MCF 10A (cell line): ENCODE measurements at regions not wholly inside any gene's neighbourhood (a gene's known extent, or its start where the extent isn't known, plus 50 kb on each side); places are given as distances from the start of the nearest gene placed in this dataset.

Source experiments
- BruUV-seq: library from RNA; stranded (reverse); fragments of 400-500 nt; replicated peaks from 2 replicates; lab custom pipeline; 2021; lab: Mats Ljungman, UMichigan
- CTCF ChIA-PET: fragments of 300-600 bp; sonication (Branson Sonifier 250); formaldehyde crosslinking; extraction: SDS; loops from one replicate; lab custom pipeline; 2021; ENCODE audit warnings: antibody characterized with exemption, inconsistent platforms; lab: Yijun Ruan, JAX
- POLR2A ChIA-PET: fragments of 300-600, 350-650 bp; sonication (Branson Sonifier 250); formaldehyde crosslinking; extraction: SDS; loops from one replicate; lab custom pipeline; 2020; ENCODE audit warnings: antibody characterized with exemption, inconsistent platforms; lab: Yijun Ruan, JAX
- DNase-seq: peaks from one replicate; pipeline ENCODE4 v3.0.0-alpha.2; 2018; ENCODE audit not compliant: unreplicated experiment
- H3K27ac Mint-ChIP-seq: one replicate; pipeline ENCODE4 v1.8.0; 2022; ENCODE audit warnings: mild to moderate bottlenecking, low read depth, mixed read lengths; ENCODE audit not compliant: unreplicated experiment
- H3K27me3 Mint-ChIP-seq: one replicate; pipeline ENCODE4 v1.8.0; 2022; ENCODE audit warnings: mixed read lengths; ENCODE audit not compliant: insufficient read depth, unreplicated experiment
- H3K36me3 Mint-ChIP-seq: one replicate; pipeline ENCODE4 v1.8.0; 2022; ENCODE audit warnings: mild to moderate bottlenecking, moderate library complexity, mixed read lengths; ENCODE audit not compliant: insufficient read depth, unreplicated experiment
- H3K4me1 Mint-ChIP-seq: one replicate; pipeline ENCODE4 v1.8.0; 2022; ENCODE audit warnings: mixed read lengths; ENCODE audit not compliant: insufficient read depth, unreplicated experiment
- H3K4me3 Mint-ChIP-seq: one replicate; pipeline ENCODE4 v1.8.0; 2022; ENCODE audit warnings: mild to moderate bottlenecking, moderate library complexity, mixed read lengths; ENCODE audit not compliant: unreplicated experiment
- H3K9me3 Mint-ChIP-seq: one replicate; pipeline ENCODE4 v1.8.0; 2022; ENCODE audit warnings: mixed read lengths; ENCODE audit not compliant: unreplicated experiment
- CTCF ChIP-seq: fragments of 200-600 bp; IDR thresholded peaks from one replicate; pipeline ENCODE4 v1.8.0; 2022; ENCODE audit warnings: antibody characterized with exemption, mild to moderate bottlenecking; ENCODE audit not compliant: unreplicated experiment
- intact Hi-C: fragments of 100-400 bp; cut with micrococcal nuclease; formaldehyde crosslinking; loops from 2 replicates; pipeline ENCODE4 v1.14.1; 2022

- no peaks in the 10 kb centered on the region for H3K36me3 Mint-ChIP-seq
- H3K4me3 Mint-ChIP-seq: no peak overlapping the region
- CTCF ChIA-PET: no interaction called here
- no peaks in the 10 kb centered on the region for H3K9me3 Mint-ChIP-seq
- BruUV-seq: no TSS peak
- TF ChIP-seq CTCF: no peak
- peaks cover 10% of the 10 kb centered on the region for H3K27me3 Mint-ChIP-seq
- intact Hi-C loops: no loop called here
- no peak for DNase-seq
- POLR2A ChIA-PET: no interaction called here
- no peak overlapping the region for H3K27ac Mint-ChIP-seq
- no peaks in the 10 kb centered on the region for H3K4me1 Mint-ChIP-seq
These were observed 77.2 kb upstream of the BCOR start for GRCh38 chrX:40174854-40175510.

- BruUV-seq: no TSS peak
- ChIA-PET CTCF (interaction anchor here (0.7 kb wide), 1 partner anchor 848 kb away, joined by 3 read pairs; no protein-coding TSS in a partner anchor), POLR2A (no interaction called here)
- no peak overlapping the region for H3K27ac Mint-ChIP-seq
- H3K4me3 Mint-ChIP-seq: peak overlapping the region; percentile 32
- no peak for TF ChIP-seq CTCF
- intact Hi-C loops: no loop called here
- H3K9me3 Mint-ChIP-seq: no peaks in the 10 kb centered on the region
- H3K36me3 Mint-ChIP-seq: peaks cover 4% of the 10 kb centered on the region
- no peaks in the 10 kb centered on the region for H3K4me1 Mint-ChIP-seq
- H3K27me3 Mint-ChIP-seq: peaks cover 10% of the 10 kb centered on the region
- peak; percentile 65 for DNase-seq
These were observed 76.5 kb upstream of the BCOR start for GRCh38 chrX:40174001-40174853.

GRCh38 chrX:40173143-40174000, 75.6 kb upstream of the BCOR start:
- H3K27ac Mint-ChIP-seq: no peak overlapping the region
- intact Hi-C loops: no loop called here
- H3K4me3 Mint-ChIP-seq: peak overlapping the region; percentile 20
- peaks cover 4% of the 10 kb centered on the region for H3K36me3 Mint-ChIP-seq
- H3K4me1 Mint-ChIP-seq: no peaks in the 10 kb centered on the region
- DNase-seq: no peak
- ChIA-PET CTCF (interaction anchor here (0.7 kb wide), 1 partner anchor 847 kb away, joined by 3 read pairs; no protein-coding TSS in a partner anchor), POLR2A (no interaction called here)
- no peak for TF ChIP-seq CTCF
- peaks cover 10% of the 10 kb centered on the region for H3K27me3 Mint-ChIP-seq
- BruUV-seq: no TSS peak
- no peaks in the 10 kb centered on the region for H3K9me3 Mint-ChIP-seq
